GM19351 (cell line): ENCODE measurements at regions not wholly inside any gene's neighbourhood (a gene's known extent, or its start where the extent isn't known, plus 50 kb on each side); places are given as distances from the start of the nearest gene placed in this dataset.
"Not testable (repeated sequence)": the region's sequence is repeated elsewhere in the genome, so short reads cannot be mapped to it uniquely, and the experiment has no call there.

Experiments used
- ATAC-seq: cut with Tn5 transposase; IDR thresholded peaks from one replicate; pipeline ENCODE4 v1.9.1; 2021; ENCODE audit warnings: mild to moderate bottlenecking, moderate library complexity; ENCODE audit not compliant: unreplicated experiment

DNA sequence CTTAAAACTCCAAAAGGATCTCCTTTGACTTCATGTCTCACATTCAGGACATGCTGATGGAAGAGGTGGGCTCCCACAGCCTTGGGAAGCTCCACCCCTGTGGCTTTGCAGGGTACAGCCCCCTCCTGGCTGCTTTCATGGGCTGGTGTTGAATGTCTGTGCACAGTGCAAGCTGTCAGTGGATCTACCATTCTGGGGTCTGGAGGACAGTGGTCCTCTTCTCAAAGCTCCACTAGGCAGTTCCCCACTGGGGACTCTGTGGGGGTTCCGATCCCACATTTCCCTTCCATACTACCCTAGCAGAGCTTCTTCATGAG is 150.2 kb upstream of the FBXL17 start:
- ATAC-seq: not testable (repeated sequence)

DNA sequence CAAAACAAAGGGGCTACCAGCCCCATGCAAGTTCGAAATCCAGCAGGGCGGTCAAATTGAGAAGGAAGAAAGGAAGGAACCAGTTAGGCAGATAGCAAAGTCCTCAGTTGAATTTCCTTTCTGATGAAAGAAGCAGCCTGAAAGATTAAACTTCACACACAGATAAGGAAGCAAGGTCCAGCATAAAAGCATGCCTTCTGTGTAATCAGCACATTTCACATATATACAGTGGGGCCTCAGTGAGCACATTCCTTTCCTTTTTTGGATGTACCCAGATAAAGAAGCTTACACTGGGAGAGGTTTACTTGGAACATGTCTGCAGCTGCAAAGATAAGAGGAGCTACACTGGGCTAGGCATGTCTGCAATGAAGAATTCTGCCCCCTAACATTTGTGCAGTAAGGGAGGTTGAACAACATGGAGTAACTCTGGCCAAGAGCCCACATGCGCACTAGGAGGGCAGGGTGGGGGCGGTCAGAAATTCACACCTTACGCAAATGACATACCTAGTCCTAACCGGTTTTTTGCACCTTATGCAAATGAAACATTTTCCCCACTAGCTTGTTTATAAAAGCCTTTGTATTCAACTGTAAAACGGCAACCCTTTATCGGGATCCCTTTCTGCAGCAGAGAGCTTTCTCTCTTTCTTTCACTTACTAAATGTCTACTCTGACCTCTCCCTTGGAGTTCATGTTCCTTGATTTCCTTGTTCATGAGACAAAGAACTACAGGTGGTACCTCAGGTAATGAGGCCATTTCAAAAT is 149.7 kb upstream of the FBXL17 start:
- ATAC-seq: no peak

DNA sequence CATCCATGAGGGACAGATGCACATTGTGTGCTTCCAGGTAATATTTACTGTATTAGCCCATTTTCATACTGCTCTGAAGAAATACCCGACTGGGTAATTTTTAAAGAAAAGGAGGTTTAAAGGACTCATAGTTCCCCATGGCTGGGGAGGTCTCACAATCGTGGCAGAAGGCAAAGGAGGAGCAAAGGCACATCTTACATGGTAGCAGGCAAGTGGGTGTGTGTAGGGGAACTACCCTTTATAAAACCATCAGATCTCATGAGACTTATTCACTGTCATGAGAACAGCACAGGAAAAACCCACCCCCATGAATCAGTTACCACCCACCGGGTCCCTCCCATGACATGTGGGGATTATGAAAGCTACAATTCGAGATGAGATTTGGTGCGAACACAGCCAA is 148.8 kb upstream of the FBXL17 start:
- no peak for ATAC-seq

DNA sequence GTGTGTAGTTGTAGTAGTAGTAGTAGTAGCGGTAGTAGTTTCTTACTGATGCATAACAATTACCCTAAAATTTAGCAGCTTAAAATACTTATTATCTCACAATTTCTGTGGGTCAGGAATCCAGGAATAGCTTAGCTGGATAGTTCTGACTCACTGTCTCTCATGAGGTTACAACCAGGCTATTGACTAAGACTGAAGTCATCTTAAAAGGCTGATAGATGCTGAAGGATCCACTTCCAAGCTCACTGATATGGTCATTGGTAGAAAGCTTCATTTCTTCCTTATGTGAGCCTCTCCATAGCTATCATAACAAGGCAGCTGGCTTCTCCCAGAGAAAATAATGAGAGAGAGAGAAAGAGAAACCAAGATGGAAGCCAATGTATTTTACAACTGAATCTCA is 147.5 kb upstream of the FBXL17 start:
- no peak for ATAC-seq

DNA sequence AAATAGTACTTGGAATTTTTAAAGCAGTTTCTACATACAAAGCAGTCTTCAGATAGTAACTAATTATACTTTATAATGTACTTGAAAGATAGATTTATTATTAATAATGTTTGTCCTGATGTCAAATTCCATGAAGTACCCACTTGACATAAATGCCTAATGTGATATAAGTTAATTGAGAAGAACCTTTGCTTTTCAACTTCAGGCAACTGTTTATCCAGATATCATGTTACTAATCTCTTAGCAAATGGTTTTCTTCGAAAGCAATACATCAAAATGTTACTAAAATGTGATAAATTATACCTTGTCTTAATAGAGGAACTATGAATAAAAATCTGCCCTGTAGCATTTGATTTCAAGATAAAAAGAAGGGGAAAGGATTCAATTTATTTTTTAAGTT is 146.8 kb upstream of the FBXL17 start:
- ATAC-seq: no peak

DNA sequence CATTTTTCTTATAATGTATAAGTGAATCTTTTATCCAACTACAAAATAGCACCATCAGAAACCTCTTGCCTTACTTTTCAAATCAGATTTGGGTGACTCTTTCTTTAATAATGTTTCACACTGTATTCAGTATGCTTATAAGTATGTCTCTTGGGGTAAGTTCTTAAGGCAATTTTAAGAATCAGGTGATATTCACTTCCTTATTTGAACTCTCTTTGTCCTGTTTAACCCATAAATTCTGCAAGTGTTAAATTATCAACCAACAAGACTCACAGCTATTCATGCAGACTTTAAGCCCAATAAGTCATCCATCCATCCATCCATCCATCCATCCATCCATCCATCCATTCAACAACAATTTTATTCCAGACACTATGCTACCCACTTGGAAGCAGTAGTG is 142.7 kb upstream of the FBXL17 start:
- no peak for ATAC-seq

DNA sequence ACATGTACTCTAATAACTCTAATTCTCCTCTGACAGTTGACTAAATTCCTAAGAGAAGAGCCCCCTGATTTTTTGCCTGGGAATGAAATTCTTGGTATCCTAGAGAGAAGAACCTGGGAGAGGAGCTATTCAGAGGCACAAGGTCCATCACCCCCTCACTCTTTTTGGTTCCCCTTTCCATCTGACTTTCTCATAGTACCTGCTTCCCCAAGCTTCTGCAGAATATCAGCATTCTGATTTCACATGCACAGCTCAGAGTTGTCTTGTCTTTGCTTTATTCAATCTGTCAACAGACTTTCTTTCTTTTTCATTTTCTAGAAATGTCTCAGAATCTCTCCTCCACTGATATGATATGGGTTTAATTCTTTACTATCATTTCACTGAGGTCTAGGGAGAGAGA is 141.5 kb upstream of the FBXL17 start:
- ATAC-seq: peak; percentile 17

DNA sequence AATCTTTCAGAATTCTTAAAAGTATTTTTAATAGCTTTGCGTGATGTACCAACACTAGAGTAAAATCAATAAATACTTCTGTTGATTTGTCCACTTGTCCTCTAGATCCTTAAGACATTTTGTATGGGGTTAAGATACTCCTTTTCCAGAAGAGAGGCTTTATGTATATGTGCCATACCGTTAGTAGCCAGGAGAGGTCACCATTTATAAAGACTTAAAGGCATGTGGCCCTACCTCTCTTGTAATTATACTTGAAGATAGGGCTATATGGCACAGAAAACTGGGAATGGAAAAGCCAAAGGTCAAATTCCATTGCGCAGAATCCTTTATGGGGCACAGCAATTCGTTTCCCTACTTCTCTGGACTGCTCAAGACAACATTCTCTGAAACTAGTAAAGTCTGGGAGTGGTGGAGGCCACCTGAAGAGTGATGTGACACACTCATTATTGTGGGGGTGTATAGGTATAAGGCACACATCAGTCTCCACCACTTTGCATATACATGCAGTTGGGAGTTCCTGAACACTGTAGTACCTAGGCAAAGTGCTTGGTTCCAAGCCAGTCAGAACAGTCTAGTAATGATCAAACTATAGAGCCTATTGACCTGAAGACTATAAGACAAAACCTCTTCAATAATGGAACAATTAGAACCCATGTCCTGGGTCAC is 140.1 kb upstream of the FBXL17 start:
- peak; percentile 46 for ATAC-seq

DNA sequence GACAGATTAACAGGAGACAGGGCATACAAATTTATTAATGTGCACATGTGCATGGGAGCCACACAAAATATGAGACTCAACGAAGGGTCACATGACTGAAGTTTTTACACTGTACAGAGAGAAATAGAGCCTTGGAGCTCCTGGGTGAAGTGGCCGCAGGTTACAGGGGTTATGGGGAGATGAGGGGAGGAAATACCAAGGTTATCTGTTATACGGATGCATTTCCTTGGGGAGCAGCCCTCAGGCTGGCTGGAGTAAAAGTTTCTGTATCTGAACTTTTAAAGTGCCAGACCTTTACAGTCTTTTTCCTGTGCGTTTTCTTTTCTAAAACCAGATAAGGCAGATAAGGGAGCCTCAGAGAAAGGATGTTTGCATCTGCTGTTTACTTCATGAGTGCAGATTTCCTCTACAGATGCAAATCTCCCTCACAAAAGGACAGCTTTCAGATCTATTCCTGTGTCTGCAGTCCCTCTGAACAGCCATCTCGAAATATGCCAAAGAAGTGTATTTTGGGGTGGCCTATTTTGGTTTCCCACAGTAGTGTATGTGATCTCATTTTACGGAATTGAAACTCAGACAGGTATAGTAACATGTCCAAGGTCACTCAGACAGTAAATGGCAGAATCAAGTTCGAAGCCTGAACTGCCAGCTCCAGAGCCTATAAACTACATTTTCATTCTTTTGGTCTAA is 139.3 kb upstream of the FBXL17 start:
- peak; percentile 86 for ATAC-seq

DNA sequence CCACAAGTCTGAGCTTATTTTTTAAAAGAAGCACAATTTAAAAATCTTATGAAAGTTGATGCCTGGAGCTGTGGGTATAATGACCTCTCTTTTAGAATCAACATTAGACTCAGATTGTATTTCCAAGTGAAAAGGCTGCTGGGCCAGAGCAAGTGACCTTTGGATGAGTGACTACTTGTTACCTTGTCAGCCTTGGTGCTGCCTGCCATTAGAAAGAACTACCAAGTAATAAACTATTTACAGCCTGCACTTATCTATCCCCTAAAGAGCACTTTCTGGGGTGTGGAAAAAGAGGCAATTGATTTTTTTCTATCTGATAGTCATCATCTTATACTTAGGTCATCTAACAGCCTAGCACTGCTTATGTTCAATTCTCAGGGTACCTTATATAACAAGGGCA is 134.9 kb upstream of the FBXL17 start:
- ATAC-seq: no peak

DNA sequence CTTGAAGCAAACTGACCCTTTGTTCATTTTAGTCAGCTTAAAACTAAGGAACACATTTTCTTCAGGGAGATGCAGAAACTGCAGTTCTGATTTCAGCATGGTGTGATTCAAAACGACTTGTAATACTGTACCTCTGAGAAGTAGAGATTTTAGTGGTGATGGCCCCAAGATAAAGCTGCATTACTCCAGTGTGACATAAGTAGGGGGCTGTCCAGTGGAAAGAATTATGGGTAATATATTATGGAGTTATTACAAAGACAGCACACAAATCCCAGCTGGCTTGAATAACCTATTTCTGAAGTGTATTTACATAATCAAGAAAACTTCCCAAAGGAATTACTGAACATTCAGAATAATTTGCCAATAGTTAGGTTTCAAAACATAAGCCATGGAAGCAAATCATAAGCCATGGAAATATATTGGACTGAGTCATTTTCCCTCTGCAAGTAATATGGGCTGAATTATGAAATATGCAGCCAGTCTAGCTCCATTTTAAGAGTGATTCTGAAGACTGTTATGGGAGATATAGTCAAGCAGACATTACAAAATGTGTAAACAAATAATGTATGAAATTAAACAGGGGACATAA is 133.7 kb upstream of the FBXL17 start:
- no peak for ATAC-seq

DNA sequence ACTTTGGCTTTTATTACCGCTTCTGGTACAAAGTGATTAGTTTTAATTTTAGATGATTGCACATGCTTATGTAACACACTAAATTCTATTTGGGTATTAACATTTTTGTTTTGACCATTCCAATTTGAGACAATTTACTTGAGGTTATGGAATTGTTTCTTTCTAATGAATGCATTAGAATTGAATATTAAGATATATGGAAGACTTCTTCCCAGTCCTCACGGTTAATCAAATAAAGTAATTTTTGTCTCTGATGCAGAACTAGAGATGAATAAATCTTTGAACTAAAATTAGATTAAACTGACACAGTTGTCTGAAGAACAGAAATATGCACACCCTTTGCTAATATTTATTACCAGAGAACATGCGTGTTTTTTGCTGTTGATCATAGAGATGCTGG is 127.1 kb upstream of the FBXL17 start:
- no peak for ATAC-seq

DNA sequence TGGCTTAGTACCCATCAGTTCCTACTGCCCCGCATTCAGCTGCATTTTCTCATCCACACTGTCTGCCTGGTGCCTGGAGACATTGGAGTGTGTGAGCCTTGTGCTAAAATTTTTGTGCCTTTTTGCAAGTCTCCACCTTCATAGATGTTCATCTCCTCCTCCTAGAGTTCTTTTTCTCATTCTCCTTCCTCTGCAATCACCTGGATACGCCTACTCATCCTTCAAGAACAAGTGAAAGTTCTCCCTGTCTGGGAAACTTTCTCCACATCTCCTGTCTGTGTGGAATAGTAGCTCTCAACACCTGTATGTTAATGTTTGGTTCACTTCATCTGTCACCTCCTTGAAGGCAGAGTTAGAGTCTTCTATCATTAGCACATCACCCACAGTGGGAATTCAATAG is 125.7 kb upstream of the FBXL17 start:
- no peak for ATAC-seq

DNA sequence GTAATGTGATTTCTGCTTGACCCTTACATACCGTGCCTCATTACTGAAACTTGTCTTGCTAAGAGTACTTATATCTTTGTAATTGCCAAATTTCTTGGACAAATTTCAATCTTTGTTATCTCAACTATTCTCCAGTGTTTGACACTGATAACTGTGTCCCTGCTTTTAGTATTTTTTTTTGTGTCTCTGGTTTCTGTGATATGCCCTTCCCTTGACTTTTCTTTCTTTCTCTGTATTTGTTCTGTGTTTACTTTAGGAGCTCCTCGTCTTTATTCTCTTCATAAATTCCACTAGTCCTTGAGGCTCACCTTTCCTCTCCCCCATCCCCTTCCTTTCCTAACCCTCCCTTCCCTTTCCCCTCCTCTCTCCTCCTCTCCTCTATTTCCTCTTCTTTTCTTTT is 123.7 kb upstream of the FBXL17 start:
- ATAC-seq: no peak

DNA sequence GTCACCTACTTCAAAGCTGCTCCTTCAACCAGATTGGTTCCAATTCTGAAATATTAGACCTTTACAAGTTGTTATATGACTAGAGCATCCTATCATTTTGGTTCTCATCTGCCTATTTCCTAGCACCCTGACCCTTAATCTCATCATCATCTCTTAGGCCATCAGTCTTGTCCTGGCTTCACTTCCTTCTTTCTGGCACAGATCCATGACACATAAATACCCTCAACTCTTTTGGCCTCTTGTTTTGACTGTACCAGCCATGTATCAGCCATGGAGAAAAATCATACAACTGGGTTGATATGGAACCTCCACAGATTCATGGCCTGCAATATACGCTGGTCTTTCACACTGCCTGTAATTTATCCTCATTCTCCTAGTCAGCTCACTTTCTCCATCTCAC is 123.1 kb upstream of the FBXL17 start:
- no peak for ATAC-seq

DNA sequence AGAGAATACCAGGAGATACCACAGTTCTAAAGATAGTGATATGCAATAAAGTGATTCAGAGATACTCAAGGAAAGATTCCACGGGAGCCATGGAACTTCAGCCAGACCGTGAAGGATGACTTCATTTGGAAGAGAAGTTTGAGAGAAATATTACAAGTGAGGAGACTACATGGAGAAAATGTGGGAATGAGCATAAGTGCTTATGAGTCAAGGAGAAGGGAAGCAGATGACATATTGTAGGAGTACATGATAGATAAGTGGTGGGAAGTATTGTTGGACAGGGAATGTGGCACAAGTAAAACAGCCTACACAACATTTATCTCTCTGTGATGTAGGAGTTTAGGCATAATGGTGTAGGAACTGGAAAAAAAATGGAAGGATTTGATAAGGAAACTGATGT is 122.1 kb upstream of the FBXL17 start:
- no peak for ATAC-seq

DNA sequence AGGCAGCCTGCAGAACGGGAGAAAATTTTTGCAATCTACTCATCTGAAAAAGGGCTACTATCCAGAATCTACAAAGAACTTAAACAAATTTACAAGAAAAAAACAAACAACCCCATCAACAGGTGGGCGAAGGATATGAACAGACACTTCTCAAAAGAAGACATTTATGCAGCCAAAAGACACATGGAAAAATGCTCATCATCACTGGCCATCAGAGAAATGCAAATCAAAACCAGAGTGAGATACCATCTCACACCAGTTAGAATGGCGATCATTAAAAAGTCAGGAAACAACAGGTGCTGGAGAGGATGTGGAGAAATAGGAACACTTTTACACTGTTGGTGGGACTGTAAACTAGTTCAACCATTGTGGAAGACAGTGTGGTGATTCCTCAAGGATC is 113.7 kb upstream of the FBXL17 start:
- not testable (repeated sequence) for ATAC-seq

DNA sequence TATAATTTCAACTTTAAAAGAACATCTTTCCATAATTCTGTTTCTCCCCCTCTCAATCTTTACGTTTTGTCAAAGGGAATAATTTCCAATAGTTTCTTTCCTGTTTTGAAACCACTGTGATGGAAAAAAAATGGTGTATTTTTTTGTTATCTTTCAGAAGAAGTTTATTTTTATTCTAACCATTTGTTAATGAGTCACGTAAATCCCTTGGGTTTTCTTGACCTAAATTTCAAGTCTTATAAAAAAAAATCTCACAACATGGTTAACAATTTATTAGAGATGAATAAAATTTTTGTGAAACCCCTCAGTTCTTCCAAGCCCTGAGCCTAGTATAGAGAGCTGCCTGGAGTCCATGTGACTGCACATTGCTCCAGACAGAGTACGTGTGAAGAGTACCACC is 106.1 kb upstream of the FBXL17 start:
- ATAC-seq: no peak

DNA sequence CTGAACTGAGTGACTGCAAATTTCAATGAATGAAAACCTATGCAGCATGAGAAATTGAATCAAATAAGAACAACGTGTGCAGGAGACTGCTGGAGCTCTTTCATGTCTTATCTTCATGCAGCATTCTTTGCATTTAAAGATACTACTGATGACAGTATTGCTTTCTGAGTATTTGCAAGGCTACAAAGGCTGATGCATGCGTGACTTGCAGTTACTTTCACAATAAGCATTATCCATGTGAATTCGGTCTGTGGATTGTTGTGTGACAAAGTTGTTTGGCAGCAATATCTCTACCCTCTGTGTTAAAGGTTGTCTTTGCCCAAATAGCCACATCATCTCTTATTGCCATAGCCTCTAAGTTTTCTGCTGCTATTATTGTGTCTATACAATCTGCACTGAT is 102.1 kb upstream of the FBXL17 start:
- ATAC-seq: no peak

DNA sequence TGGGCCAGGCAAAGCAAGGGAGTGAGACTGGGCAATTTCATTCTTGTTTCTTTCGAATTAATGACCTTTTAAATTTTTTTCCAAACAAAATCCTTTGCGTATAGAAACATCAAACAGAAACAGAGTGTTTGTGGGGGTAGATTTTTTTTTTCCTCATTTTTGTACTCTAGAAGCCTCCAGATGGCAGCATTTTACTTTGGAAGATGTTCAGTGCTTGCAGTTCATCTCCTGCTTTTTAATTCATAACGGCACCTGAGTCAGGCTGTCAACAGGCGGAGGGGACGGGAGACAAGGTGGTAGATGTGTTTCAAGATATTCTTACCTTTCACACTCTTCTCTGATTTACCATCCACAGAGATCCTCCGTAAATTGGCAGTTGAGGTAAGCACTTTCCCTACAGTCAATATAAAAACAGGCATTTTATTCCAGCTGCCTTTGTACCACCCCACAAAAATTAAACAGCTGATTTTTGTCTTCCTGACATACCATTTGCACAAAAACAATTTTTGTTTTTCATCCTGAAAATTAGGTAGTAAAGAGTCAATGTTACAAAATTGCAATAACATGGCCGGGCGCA is 99.5 kb upstream of the FBXL17 start:
- ATAC-seq: peak; percentile 73

DNA sequence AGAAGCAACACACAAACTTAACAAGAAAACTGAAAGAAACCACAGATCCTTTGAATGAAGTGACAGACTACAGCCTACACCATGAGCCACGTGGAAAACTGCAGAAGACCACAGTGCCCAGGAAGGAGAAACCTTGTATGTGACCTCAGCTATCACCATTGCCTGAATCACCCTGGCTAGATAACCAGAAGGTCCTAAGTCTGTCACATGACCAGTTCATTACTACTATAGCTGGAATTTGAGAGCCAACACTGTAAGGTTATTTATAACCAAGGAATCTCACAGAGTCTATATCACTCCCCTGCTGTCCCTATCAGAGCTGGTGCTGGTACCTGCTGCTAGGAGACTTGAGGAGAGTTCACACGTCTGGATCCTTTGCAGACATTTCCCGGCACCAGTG is 90.3 kb upstream of the FBXL17 start:
- no peak for ATAC-seq

DNA sequence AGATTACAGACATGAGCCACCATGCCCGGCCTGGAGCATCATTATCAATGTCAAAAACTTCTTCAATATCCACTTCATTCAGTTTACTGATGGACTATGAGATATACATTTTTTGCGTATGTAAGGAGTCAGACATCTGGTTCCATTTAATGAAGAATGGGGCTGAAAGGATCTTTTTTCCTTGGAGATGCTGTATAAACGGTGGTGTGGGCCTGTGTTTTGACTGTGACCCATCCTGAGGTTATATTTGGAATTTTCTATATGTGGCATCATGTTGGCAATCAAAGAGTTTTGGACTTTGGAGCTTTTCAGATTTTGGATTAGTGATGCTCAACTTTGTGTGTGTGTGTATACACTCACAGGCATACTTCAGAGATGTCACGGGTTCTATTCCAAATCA is 85.7 kb upstream of the FBXL17 start:
- no peak for ATAC-seq
